Neutrophil (primary cell): ENCODE measurements at regions not wholly inside any gene's neighbourhood (a gene's known extent, or its start where the extent isn't known, plus 50 kb on each side); places are given as distances from the start of the nearest gene placed in this dataset.

Experiments
- H3K27ac ChIP-seq: fragments of 200-600 bp; sonication (generic); 2 replicates; pipeline ENCODE4 v1.5.1; 2016; ENCODE audit warnings: mild to moderate bottlenecking, moderate library complexity
- H3K27me3 ChIP-seq: fragments of 200-600 bp; sonication (generic); 2 replicates; pipeline ENCODE4 v1.6.0; 2016; ENCODE audit warnings: mild to moderate bottlenecking
- H3K36me3 ChIP-seq: fragments of 200-600 bp; sonication (generic); 2 replicates; pipeline ENCODE4 v1.5.1; 2017
- H3K4me1 ChIP-seq, 2 experiments: fragments of 200-600 bp in 1 of 2; sonication (generic) in 1 of 2; 1 replicate in 1 of 2; 2 replicates in 1 of 2; pipeline versions ENCODE4 v1.5.1 to v1.6.1; 2013 to 2016; ENCODE audit warnings: low read depth in 1 of 2, low read length in 1 of 2, mild to moderate bottlenecking in 1 of 2, moderate library complexity in 1 of 2; ENCODE audit not compliant: control insufficient read depth in 1 of 2, insufficient read depth in 1 of 2
- H3K4me3 ChIP-seq, 2 experiments: fragments of 200-600 bp in 1 of 2; sonication (generic) in 1 of 2; 1 replicate in 1 of 2; 2 replicates in 1 of 2; pipeline ENCODE4 v1.5.1; 2013 to 2016; ENCODE audit warnings: low read depth in 1 of 2, low read length in 1 of 2, mild to moderate bottlenecking in 1 of 2, moderate library complexity in 1 of 2
- H3K9me3 ChIP-seq: fragments of 200-600 bp; sonication (generic); 2 replicates; pipeline ENCODE4 v1.5.1; 2016
- CTCF ChIP-seq: fragments of 200-600 bp; sonication (generic); IDR thresholded peaks from 2 replicates; pipeline ENCODE4 v1.5.1; 2016; ENCODE audit warnings: antibody characterized with exemption

GRCh38 chr5:87103616-87104287, 163.9 kb upstream of the RASA1 start:
- H3K4me3 ChIP-seq = no peak overlapping the region
- H3K4me1 ChIP-seq = no peaks in the 10 kb centered on the region
- no peak for TF ChIP-seq CTCF
- H3K27ac ChIP-seq = no peak overlapping the region
- H3K27me3 ChIP-seq = no peaks in the 10 kb centered on the region
- H3K36me3 ChIP-seq = no peaks in the 10 kb centered on the region
- no peaks in the 10 kb centered on the region for H3K9me3 ChIP-seq

DNA sequence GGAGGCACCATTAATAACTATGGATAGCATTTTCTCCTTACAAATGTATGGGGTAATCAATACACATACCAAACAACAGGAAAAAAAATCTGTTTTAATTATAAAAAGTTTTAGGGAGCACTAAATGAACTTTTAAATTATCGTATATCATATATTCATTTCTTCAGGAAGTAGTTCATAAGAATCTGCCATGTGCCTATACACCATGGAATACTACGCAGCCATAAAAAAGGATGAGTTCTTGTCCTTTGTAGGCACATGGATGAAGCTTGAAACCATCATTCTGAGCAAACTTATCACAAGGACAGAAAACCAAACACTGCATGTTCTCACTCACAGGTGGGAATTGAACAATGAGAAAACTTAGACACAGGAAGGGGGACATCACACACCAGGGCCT, 162.1 kb upstream of the RASA1 start:
- no peaks in the 10 kb centered on the region for H3K9me3 ChIP-seq
- H3K27me3 ChIP-seq = no peaks in the 10 kb centered on the region
- no peaks in the 10 kb centered on the region for H3K36me3 ChIP-seq
- TF ChIP-seq CTCF = no peak
- H3K27ac ChIP-seq = no peak overlapping the region
- H3K4me1 ChIP-seq = no peaks in the 10 kb centered on the region
- no peak overlapping the region for H3K4me3 ChIP-seq

GRCh38 chr5:87109746-87110145, 157.9 kb upstream of the RASA1 start:
- no peak for TF ChIP-seq CTCF
- Histone ChIP-seq H3K27ac (no peak overlapping the region), H3K4me3 (no peak overlapping the region), H3K36me3 (no peaks in the 10 kb centered on the region), H3K4me1 (no peaks in the 10 kb centered on the region), H3K9me3 (no peaks in the 10 kb centered on the region), H3K27me3 (no peaks in the 10 kb centered on the region)

DNA sequence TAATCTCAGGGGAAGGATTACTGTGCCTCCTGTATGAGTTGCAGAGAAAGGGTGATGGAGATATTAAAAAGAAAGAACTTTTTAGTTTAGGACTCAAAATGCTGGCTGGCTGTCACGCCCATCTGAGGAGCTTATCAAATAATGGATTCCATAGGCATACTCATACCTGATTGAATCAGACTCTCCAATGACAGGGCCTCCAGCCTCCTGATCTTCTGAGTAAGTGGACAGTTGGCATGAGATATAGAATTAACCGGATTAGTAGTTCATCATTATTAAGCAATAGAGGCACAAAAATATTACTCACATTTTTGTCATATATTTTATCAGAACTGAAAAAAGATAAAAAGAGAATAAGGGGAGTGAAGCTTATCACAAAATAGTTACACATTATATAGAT, 157.0 kb upstream of the RASA1 start:
- Histone ChIP-seq H3K4me3 (no peak overlapping the region), H3K4me1 (no peaks in the 10 kb centered on the region), H3K36me3 (no peaks in the 10 kb centered on the region), H3K27ac (no peak overlapping the region), H3K9me3 (no peaks in the 10 kb centered on the region), H3K27me3 (no peaks in the 10 kb centered on the region)
- no peak for TF ChIP-seq CTCF

- Histone ChIP-seq H3K4me3 (no peak overlapping the region), H3K36me3 (no peaks in the 10 kb centered on the region), H3K27me3 (no peaks in the 10 kb centered on the region), H3K4me1 (no peaks in the 10 kb centered on the region), H3K27ac (no peak overlapping the region), H3K9me3 (no peaks in the 10 kb centered on the region)
- no peak for TF ChIP-seq CTCF
Observed at GRCh38 chr5:87113861-87114260, 153.8 kb upstream of the RASA1 start.
